Nephron progenitor cell (in vitro differentiated cells): ENCODE measurements at regions not wholly inside any gene's neighbourhood (a gene's known extent, or its start where the extent isn't known, plus 50 kb on each side); places are given as distances from the start of the nearest gene placed in this dataset.

Experiments used
- DNase-seq: peaks from one replicate; pipeline ENCODE4 v3.0.0; 2021
- H3K27ac Mint-ChIP-seq: 2 replicates; pipeline ENCODE4 v1.8.0; 2021; ENCODE audit warnings: mild to moderate bottlenecking, moderate library complexity, mixed read lengths
- H3K27me3 Mint-ChIP-seq: 2 replicates; pipeline ENCODE4 v1.8.0; 2021; ENCODE audit warnings: mild to moderate bottlenecking, low read depth, mixed read lengths; ENCODE audit not compliant: poor library complexity
- H3K36me3 Mint-ChIP-seq: 2 replicates; pipeline ENCODE4 v1.8.0; 2021; ENCODE audit warnings: low read depth, mixed read lengths
- H3K4me1 Mint-ChIP-seq: 2 replicates; pipeline ENCODE4 v1.8.0; 2021; ENCODE audit warnings: mixed read lengths
- H3K4me3 Mint-ChIP-seq: 2 replicates; pipeline ENCODE4 v1.8.0; 2021; ENCODE audit warnings: mild to moderate bottlenecking, moderate library complexity, mixed read lengths
- H3K9me3 Mint-ChIP-seq: 2 replicates; pipeline ENCODE4 v1.8.0; 2021; ENCODE audit warnings: mild to moderate bottlenecking, moderate library complexity, mixed read lengths
- CTCF ChIP-seq: fragments of 200-600 bp; sonication (generic); IDR thresholded peaks from 2 replicates; pipeline ENCODE4 v1.5.0; 2021; ENCODE audit warnings: antibody characterized with exemption

DNA sequence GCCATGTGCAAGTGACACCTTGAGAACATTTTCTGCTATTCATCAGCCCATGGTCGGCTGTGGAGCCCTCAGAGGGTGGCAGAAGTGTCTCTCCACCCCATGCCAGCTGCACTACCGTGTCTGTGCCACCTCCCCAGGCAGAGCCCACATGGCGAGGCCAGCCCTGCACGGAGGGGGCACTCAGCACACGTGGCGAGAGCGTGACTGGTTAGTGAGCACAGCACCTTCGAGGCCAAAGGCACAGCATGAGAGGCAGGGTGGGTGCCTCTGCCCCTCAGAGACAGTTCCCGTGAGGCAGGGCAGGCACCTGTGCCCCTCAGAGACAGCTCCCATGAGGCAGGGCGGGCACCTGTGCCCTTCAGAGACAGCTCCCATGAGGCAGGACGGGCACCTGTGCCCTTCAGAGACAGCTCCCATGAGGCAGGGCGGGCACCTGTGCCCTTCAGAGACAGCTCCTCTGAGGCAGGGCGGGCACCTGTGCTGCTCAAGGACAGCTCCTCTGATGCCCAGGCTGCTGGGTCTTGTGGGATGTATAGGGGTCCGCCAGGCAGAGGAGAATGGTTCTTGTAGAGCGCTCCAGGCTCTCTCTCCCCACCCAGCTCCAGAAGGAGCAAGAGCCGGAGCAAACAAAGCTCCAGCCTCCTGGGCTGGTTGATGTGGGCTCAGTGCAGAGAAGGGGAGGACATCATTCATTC lies 179.8 kb upstream of the PPP1R26 start:
- H3K36me3 Mint-ChIP-seq = no peaks in the 10 kb centered on the region
- H3K27me3 Mint-ChIP-seq = peaks cover 33% of the 10 kb centered on the region
- DNase-seq = no peak
- TF ChIP-seq CTCF = no peak
- no peak overlapping the region for H3K4me3 Mint-ChIP-seq
- H3K9me3 Mint-ChIP-seq = no peaks in the 10 kb centered on the region
- H3K4me1 Mint-ChIP-seq = no peaks in the 10 kb centered on the region
- no peak overlapping the region for H3K27ac Mint-ChIP-seq

DNA sequence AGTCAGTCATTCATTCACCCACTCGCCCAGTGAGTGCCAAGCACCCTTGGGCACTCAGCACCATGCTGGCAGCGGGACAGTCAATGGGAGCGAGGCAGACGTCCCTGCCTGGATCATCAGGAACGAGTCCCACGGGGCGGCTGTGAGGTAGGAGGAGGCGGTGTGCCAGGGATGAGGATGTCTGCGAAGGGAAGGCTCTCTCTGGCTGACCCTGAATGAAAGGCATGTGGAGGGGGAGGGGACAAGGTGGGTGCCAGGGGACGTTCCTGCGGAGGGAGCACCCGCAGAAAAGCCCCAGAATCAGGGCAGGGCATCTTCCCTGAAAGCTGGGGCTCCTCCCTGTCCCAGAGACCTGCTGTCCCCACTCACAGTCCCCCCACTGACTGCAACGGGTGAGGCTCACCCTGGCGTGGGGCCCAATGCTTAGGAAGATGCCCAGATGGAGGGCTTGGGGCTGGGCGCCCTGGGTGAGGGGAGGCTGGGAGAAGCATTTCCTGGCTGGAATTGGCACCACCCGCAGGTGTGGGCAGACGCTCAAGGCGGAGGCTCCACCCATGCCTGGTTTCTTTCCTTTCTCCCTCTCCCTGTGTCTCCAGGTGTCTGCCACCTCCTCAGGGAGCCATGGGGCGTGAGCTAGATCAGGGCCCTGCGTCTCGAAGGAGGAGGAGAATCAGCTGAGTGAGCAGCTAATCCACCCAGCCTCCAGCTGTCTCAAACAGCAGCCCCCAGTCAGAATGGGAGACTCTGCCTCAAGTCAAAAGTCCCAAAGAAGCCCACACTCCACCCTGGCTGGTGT lies 179.0 kb upstream of the PPP1R26 start:
- no peak for DNase-seq
- Mint-ChIP-seq H3K36me3 (no peaks in the 10 kb centered on the region), H3K9me3 (no peaks in the 10 kb centered on the region), H3K27me3 (peaks cover 36% of the 10 kb centered on the region), H3K4me3 (no peak overlapping the region), H3K27ac (no peak overlapping the region), H3K4me1 (no peaks in the 10 kb centered on the region)
- no peak for TF ChIP-seq CTCF

GRCh38 chr9:135301271-135302263 lies 178.0 kb upstream of the PPP1R26 start:
- no peak overlapping the region for H3K27ac Mint-ChIP-seq
- no peak overlapping the region for H3K4me3 Mint-ChIP-seq
- TF ChIP-seq CTCF = no peak
- H3K27me3 Mint-ChIP-seq = peaks cover 39% of the 10 kb centered on the region
- H3K36me3 Mint-ChIP-seq = no peaks in the 10 kb centered on the region
- H3K4me1 Mint-ChIP-seq = no peaks in the 10 kb centered on the region
- no peak for DNase-seq
- no peaks in the 10 kb centered on the region for H3K9me3 Mint-ChIP-seq

GRCh38 chr9:135302329-135303279 lies 177.0 kb upstream of the PPP1R26 start:
- Mint-ChIP-seq H3K27me3 (peaks cover 47% of the 10 kb centered on the region), H3K27ac (no peak overlapping the region), H3K36me3 (no peaks in the 10 kb centered on the region), H3K4me1 (no peaks in the 10 kb centered on the region), H3K4me3 (no peak overlapping the region), H3K9me3 (no peaks in the 10 kb centered on the region)
- no peak for TF ChIP-seq CTCF
- DNase-seq = no peak

- Mint-ChIP-seq H3K4me3 (no peak overlapping the region), H3K27ac (no peak overlapping the region), H3K4me1 (no peaks in the 10 kb centered on the region), H3K27me3 (peaks cover 42% of the 10 kb centered on the region), H3K36me3 (no peaks in the 10 kb centered on the region), H3K9me3 (no peaks in the 10 kb centered on the region)
- no peak for TF ChIP-seq CTCF
- DNase-seq = no peak
Measured at GRCh38 chr9:135303280-135303647, 176.3 kb upstream of the PPP1R26 start.
